ENCODE measurements at regions not wholly inside any gene's neighbourhood (a gene's known extent, or its start where the extent isn't known, plus 50 kb on each side); places are given as distances from the start of the nearest gene placed in this dataset.

- WGBS (ENCODE audit: insufficient coverage, low coverage, low lambda C conversion rate, missing lambda C conversion rate) = 13% methylated on average over 4 of the region's 12 CpGs
- H3K27ac ChIP-seq = no peak overlapping the region
- H3K4me1 ChIP-seq = no peaks in the 10 kb centered on the region
- no peaks in the 10 kb centered on the region for H3K27me3 ChIP-seq
- DNase-seq (no peak), ATAC-seq (no peak)
- TF ChIP-seq CTCF (IDR thresholded peaks at IDR 0.05) (no peak), POLR2A (IDR thresholded peaks at IDR 0.05) (no peak)
- H3K36me3 ChIP-seq = no peaks in the 10 kb centered on the region
- intact Hi-C loops (cut with DNase I) = no loop called here
- H3K9me3 ChIP-seq = no peaks in the 10 kb centered on the region
- no peak overlapping the region for H3K4me3 ChIP-seq
Observed at GRCh38 chr19:29308977-29309590, 96.1 kb upstream of the UQCRFS1 start.

DNA sequence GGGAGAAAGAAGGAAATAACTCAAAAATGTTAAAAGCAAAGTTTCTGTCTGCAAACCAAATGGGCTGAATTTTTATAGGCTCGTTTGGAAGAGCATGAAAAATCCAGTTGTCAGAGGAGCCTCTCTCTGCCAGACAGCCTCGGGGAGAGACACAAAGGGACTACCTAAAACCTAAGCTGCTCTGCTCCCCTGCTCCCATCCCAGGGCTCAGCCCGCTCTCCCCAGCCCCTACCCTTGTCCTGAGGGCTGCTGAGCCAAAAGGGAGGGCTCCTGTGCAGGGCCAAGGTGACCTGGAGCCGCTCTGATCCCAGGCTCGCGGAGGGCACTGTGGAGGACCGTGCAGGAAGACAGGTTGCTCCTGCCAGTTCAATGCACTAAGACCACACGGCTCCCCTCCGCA lies 96.7 kb upstream of the UQCRFS1 start:
- H3K4me3 ChIP-seq = no peak overlapping the region
- H3K4me1 ChIP-seq = no peaks in the 10 kb centered on the region
- DNase-seq = no peak
- no peak for TF ChIP-seq POLR2A (IDR thresholded peaks at IDR 0.05)
- TF ChIP-seq CTCF (IDR thresholded peaks at IDR 0.05) = no peak
- no peaks in the 10 kb centered on the region for H3K27me3 ChIP-seq
- H3K27ac ChIP-seq = no peak overlapping the region
- no peak for ATAC-seq
- WGBS (ENCODE audit: insufficient coverage, low coverage, low lambda C conversion rate, missing lambda C conversion rate) = 0% methylated on average over 1 of the region's 9 CpGs
- no peaks in the 10 kb centered on the region for H3K36me3 ChIP-seq
- intact Hi-C loops (cut with DNase I) = no loop called here
- no peaks in the 10 kb centered on the region for H3K9me3 ChIP-seq

- H3K27ac ChIP-seq = no peak overlapping the region
- ATAC-seq (no peak), DNase-seq (no peak)
- H3K4me1 ChIP-seq = no peaks in the 10 kb centered on the region
- 58% methylated on average over 10 of the region's 14 CpGs for WGBS (ENCODE audit: insufficient coverage, low coverage, low lambda C conversion rate, missing lambda C conversion rate)
- TF ChIP-seq CTCF (IDR thresholded peaks at IDR 0.05) = no peak
- H3K27me3 ChIP-seq = no peaks in the 10 kb centered on the region
- no peak overlapping the region for H3K4me3 ChIP-seq
- intact Hi-C loops (cut with DNase I) = no loop called here
- no peaks in the 10 kb centered on the region for H3K36me3 ChIP-seq
- no peaks in the 10 kb centered on the region for H3K9me3 ChIP-seq
Observed at GRCh38 chr19:29311191-29311790, 98.3 kb upstream of the UQCRFS1 start.

DNA sequence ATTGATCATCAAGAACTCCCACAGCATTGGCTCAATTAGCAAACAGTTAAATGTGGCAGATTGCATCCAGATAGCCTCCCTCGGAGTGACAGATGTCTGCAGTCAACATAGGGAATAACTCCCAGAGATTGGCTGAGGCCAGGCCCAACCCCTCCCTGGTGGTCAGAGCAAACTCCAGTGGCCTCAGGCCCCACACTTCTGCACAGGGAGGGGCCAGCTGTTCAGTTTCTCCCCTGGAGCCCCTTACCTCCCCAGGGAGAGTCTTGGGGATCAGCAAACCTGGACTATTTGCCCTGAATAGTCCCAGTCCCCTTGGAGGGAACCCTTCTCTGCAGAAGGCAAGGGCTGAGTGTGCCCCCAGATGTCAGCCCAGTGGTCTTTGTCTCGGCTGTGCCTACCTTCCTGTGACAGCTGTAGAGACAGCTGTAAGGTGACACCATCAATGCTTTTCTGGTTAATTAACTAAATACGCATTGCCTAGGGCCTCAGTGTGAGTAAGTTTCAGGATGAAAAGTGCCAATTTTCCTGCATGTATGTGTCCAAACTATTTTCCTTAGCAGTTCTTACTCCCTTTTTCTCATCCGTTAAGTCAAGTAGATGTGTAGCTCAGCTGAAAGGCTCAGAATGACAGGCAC lies 102.7 kb upstream of the UQCRFS1 start:
- 26% methylated on average over 4 of the region's 4 CpGs for WGBS (ENCODE audit: insufficient coverage, low coverage, low lambda C conversion rate, missing lambda C conversion rate)
- ATAC-seq (no peak), DNase-seq (no peak)
- Histone ChIP-seq H3K36me3 (no peaks in the 10 kb centered on the region), H3K27me3 (no peaks in the 10 kb centered on the region), H3K4me3 (no peak overlapping the region), H3K4me1 (no peaks in the 10 kb centered on the region), H3K9me3 (no peaks in the 10 kb centered on the region), H3K27ac (no peak overlapping the region)
- no peak for TF ChIP-seq POLR2A (IDR thresholded peaks at IDR 0.05)
- TF ChIP-seq CTCF (IDR thresholded peaks at IDR 0.05) = no peak
- intact Hi-C loops (cut with DNase I) = no loop called here

Data from right lobe of liver (tissue), 6 donors.